Stomach (tissue), 4 donors: ENCODE measurements at regions not wholly inside any gene's neighbourhood (a gene's known extent, or its start where the extent isn't known, plus 50 kb on each side); places are given as distances from the start of the nearest gene placed in this dataset.

ENCODE experiments used
- EP300 ChIP-seq: sonication (generic); formaldehyde crosslinking; IDR thresholded peaks from one replicate; pipeline ENCODE4 v1.6.1; 2017; ENCODE audit warnings: antibody characterized with exemption
- POLR2A ChIP-seq, 4 donors: fragments of 450-650 bp; IDR thresholded peaks; one replicate each; pipeline ENCODE4 v1.6.1; 2016; ENCODE audit warnings: antibody characterized with exemption in 4 of 4, control low read depth in 2 of 4, mild to moderate bottlenecking in 1 of 4, moderate library complexity in 1 of 4
- POLR2AphosphoS5 ChIP-seq, 3 donors: sonication (generic); formaldehyde crosslinking; IDR thresholded peaks; one replicate each; pipeline ENCODE4 v1.6.1; 2016; ENCODE audit warnings: antibody characterized with exemption in 3 of 3
- TF ChIP-seq, protein P1 (sequence below), 7 experiments: fragments of 450-650 bp in 4 of 7; fragments of 200-600 bp in 3 of 7; sonication (generic) in 3 of 7; IDR thresholded peaks; one replicate each; pipeline ENCODE4 v1.5.1; 2016 to 2019; ENCODE audit warnings: antibody characterized with exemption in 7 of 7, control low read depth in 2 of 7, mild to moderate bottlenecking in 1 of 7

DNA sequence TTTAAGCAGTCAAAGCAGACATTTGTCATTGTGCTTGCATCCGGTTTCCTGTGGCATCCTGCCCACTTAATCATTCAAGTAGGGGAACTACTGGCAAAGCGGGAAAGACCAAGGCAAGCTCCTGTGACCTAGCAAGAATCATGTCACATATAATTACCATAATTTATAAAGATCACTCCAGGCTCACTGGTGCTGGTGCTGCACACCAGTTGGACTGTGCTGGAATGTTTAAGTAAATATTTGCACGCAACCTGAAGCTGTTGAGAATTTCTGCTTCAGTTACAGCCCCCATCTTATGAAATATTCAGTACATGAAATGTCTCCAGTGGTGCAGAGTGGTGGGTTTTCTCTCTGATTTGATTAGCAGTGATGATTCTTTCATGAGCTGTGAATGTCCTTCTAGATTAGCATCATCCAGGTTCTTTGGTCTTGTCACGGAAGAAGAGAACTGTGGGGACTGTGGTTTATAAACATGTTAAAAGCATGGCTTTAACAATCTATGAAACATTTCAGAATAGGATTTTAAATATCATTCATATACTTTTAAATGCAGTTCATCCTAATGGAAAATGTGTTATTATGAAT is 621.3 kb upstream of the EPHA6 start:
- TF ChIP-seq POLR2A (IDR thresholded peaks at IDR 0.05) (no peak), POLR2AphosphoS5 (IDR thresholded peaks at IDR 0.05) (no peak), EP300 (no peak)
- TF ChIP-seq, protein P1, sequence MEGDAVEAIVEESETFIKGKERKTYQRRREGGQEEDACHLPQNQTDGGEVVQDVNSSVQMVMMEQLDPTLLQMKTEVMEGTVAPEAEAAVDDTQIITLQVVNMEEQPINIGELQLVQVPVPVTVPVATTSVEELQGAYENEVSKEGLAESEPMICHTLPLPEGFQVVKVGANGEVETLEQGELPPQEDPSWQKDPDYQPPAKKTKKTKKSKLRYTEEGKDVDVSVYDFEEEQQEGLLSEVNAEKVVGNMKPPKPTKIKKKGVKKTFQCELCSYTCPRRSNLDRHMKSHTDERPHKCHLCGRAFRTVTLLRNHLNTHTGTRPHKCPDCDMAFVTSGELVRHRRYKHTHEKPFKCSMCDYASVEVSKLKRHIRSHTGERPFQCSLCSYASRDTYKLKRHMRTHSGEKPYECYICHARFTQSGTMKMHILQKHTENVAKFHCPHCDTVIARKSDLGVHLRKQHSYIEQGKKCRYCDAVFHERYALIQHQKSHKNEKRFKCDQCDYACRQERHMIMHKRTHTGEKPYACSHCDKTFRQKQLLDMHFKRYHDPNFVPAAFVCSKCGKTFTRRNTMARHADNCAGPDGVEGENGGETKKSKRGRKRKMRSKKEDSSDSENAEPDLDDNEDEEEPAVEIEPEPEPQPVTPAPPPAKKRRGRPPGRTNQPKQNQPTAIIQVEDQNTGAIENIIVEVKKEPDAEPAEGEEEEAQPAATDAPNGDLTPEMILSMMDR (IDR thresholded peaks at IDR 0.05) = no peak
